Pancreas (tissue), 10 donors: ENCODE measurements at regions not wholly inside any gene's neighbourhood (a gene's known extent, or its start where the extent isn't known, plus 50 kb on each side); places are given as distances from the start of the nearest gene placed in this dataset.
"Not testable (repeated sequence)": the region's sequence is repeated elsewhere in the genome, so short reads cannot be mapped to it uniquely, and the experiment has no call there.

ENCODE experiments used
- ATAC-seq, 4 donors: fragments of 200-7000 bp; cut with Tn5 transposase; one replicate each; pipeline versions ENCODE4 v1.8.0 to v1.9.1; 2020; ENCODE audit warnings: mild to moderate bottlenecking in 4 of 4, moderate library complexity in 4 of 4
- DNase-seq, 6 donors: peaks; one replicate each; pipeline ENCODE4 v3.0.0-alpha.2; 2020
- FAIRE-seq: peaks from 2 replicates; lab custom pipeline; 2012; peaks lifted over from hg19 to GRCh38; lab: Jason Lieb, UNC
- H3K27ac ChIP-seq, 4 donors: fragments of 200-600 bp; sonication (generic); 1 replicate in 3 of 4; 2 replicates in 1 of 4; pipeline versions ENCODE4 v1.5.0 to v1.8.0; 2020
- H3K27me3 ChIP-seq, 4 donors: fragments of 200-600 bp; one replicate each; pipeline ENCODE4 v1.8.0; 2021
- H3K36me3 ChIP-seq, 3 donors: fragments of 200-600 bp; sonication (generic) in 1 of 3; one replicate each; pipeline versions ENCODE4 v1.5.0 to v1.8.0; 2020 to 2021
- H3K4me1 ChIP-seq, 3 donors: fragments of 200-600 bp; one replicate each; pipeline ENCODE4 v1.8.0; 2021
- H3K4me3 ChIP-seq, 4 donors: fragments of 200-600 bp; sonication (generic) in 2 of 4; one replicate each; pipeline versions ENCODE4 v1.5.0 to v1.8.0; 2020 to 2021
- H3K9me3 ChIP-seq, 4 donors: fragments of 200-600 bp; one replicate each; pipeline ENCODE4 v1.8.0; 2021
- CTCF ChIP-seq, 4 donors: fragments of 200-600 bp; sonication (generic) in 3 of 4; IDR thresholded peaks; one replicate each; pipeline versions ENCODE4 v1.5.0 to v1.8.0; 2021; ENCODE audit warnings: antibody characterized with exemption in 4 of 4
- WGBS, 2 donors: extraction: QIAGEN DNeasy Blood & Tissue Kit; methylation state at CpG; one replicate each; pipeline ENCODE4 v1.1.7; 2013; 5-methylcytosine and 5-hydroxymethylcytosine counted together
- intact Hi-C, 3 donors: fragments of 100-400 bp; cut with DNase I; formaldehyde crosslinking; loops; one replicate each; pipeline versions ENCODE4 v1.11.1 to v1.14.2; 2022
- donor health status: healthy with polysubstance abuse.
- donor health status: DM: no; HTN: no; CAD: no; lungs with moderate emphysema.
- donor health status: DM: no; HTN: no; CAD: no.
- donor health status: control.
- donor health status: control.
- donor health status: Bipolar disorder and iron deficiency.
- donor health status: DM: yes; HTN: yes; CAD: no.
- donor health status: DM: no; HTN: no; CAD: no.
- donor health status: DM: no; HTN: no; CAD: no.
- donor health status: DM: yes; HTN: yes; CAD: no.

GRCh38 chr7:39758234-39758970 lies 135.0 kb downstream of the RALA start:
- no peaks in the 10 kb centered on the region for H3K4me1 ChIP-seq
- no peak for FAIRE-seq
- H3K9me3 ChIP-seq, result no peaks in the 10 kb centered on the region
- DNase-seq, result no peak
- TF ChIP-seq CTCF (IDR thresholded peaks at IDR 0.05), result no peak
- no peak overlapping the region for H3K4me3 ChIP-seq
- peak in 3 of 4 donors; percentile 66 to 84 (median 72) for ATAC-seq
- 65 to 66% methylated on average over 10 of the region's 10 CpGs for WGBS, 2 donors
- H3K27ac ChIP-seq, result peak overlapping the region in 2 of 4 donors; percentile 28 to 44
- no peaks in the 10 kb centered on the region for H3K36me3 ChIP-seq
- no peaks in the 10 kb centered on the region for H3K27me3 ChIP-seq
- intact Hi-C loops, result no loop called here

GRCh38 chr7:39761449-39761848 lies 138.1 kb downstream of the RALA start:
- FAIRE-seq (no peak), ATAC-seq (no peak), DNase-seq (no peak)
- TF ChIP-seq CTCF (IDR thresholded peaks at IDR 0.05), result no peak
- Histone ChIP-seq H3K4me1 (no peaks in the 10 kb centered on the region), H3K9me3 (no peaks in the 10 kb centered on the region), H3K27ac (no peak overlapping the region), H3K36me3 (no peaks in the 10 kb centered on the region), H3K27me3 (no peaks in the 10 kb centered on the region), H3K4me3 (no peak overlapping the region)
- intact Hi-C loops, result no loop called here
- 76 to 86% methylated on average over 6 of the region's 6 CpGs for WGBS, 2 donors

GRCh38 chr7:39762466-39762865 lies 139.1 kb downstream of the RALA start:
- intact Hi-C loops, H3K9me3 ChIP-seq, H3K27me3 ChIP-seq, H3K4me1 ChIP-seq, H3K27ac ChIP-seq, ATAC-seq, H3K4me3 ChIP-seq, FAIRE-seq, H3K36me3 ChIP-seq, DNase-seq: not testable (repeated sequence)
- 66 to 77% methylated on average over 5 of the region's 5 CpGs for WGBS, 2 donors

- not testable (repeated sequence) for FAIRE-seq, ATAC-seq
These were observed 139.5 kb downstream of the RALA start for GRCh38 chr7:39762881-39763280.

GRCh38 chr7:39765833-39766232 lies 142.5 kb downstream of the RALA start:
- DNase-seq, intact Hi-C loops, H3K9me3 ChIP-seq, H3K4me3 ChIP-seq, H3K4me1 ChIP-seq, FAIRE-seq, H3K27ac ChIP-seq, ATAC-seq, H3K36me3 ChIP-seq, H3K27me3 ChIP-seq: not testable (repeated sequence)
- 80 to 86% methylated on average over 4 of the region's 4 CpGs for WGBS, 2 donors

More at GRCh38 chr7:39762881-39763280, 139.5 kb downstream of the RALA start:
- intact Hi-C loops, H3K36me3 ChIP-seq, H3K4me3 ChIP-seq, H3K9me3 ChIP-seq, H3K27ac ChIP-seq, H3K27me3 ChIP-seq, DNase-seq, H3K4me1 ChIP-seq: not testable (repeated sequence)
- 70 to 76% methylated on average over 5 of the region's 5 CpGs for WGBS, 2 donors

- not testable (repeated sequence) for H3K36me3 ChIP-seq, H3K27me3 ChIP-seq, DNase-seq
These were observed 145.1 kb downstream of the RALA start for GRCh38 chr7:39768439-39768838.

GRCh38 chr7:39774341-39774851 lies 151.0 kb downstream of the RALA start:
- H3K9me3 ChIP-seq, H3K4me1 ChIP-seq, intact Hi-C loops, H3K27me3 ChIP-seq, H3K36me3 ChIP-seq, ATAC-seq, FAIRE-seq, DNase-seq, H3K4me3 ChIP-seq, H3K27ac ChIP-seq: not testable (repeated sequence)
- WGBS, 2 donors, result 87 to 88% methylated on average over 9 of the region's 9 CpGs

More at GRCh38 chr7:39768439-39768838, 145.1 kb downstream of the RALA start:
- FAIRE-seq, ATAC-seq, H3K9me3 ChIP-seq, intact Hi-C loops, H3K4me1 ChIP-seq, H3K27ac ChIP-seq, H3K4me3 ChIP-seq: not testable (repeated sequence)
- WGBS, 2 donors, result 91 to 95% methylated on average over 4 of the region's 4 CpGs

GRCh38 chr7:39781557-39781956 lies 158.2 kb downstream of the RALA start:
- 94 to 100% methylated on average over 4 of the region's 4 CpGs for WGBS, 2 donors

GRCh38 chr7:39786440-39786839 lies 163.1 kb downstream of the RALA start:
- intact Hi-C loops, H3K27ac ChIP-seq, FAIRE-seq, H3K36me3 ChIP-seq, H3K4me3 ChIP-seq, H3K4me1 ChIP-seq, DNase-seq, H3K27me3 ChIP-seq, ATAC-seq, H3K9me3 ChIP-seq: not testable (repeated sequence)
- WGBS, 2 donors, result 87 to 97% methylated on average over 3 of the region's 3 CpGs

More at GRCh38 chr7:39781557-39781956, 158.2 kb downstream of the RALA start:
- DNase-seq, H3K36me3 ChIP-seq, intact Hi-C loops, H3K9me3 ChIP-seq, H3K4me3 ChIP-seq, FAIRE-seq, H3K4me1 ChIP-seq, H3K27me3 ChIP-seq, H3K27ac ChIP-seq, ATAC-seq: not testable (repeated sequence)

GRCh38 chr7:39791035-39791434 lies 159.0 kb upstream of the CDK13 start:
- intact Hi-C loops, DNase-seq, ATAC-seq, H3K27me3 ChIP-seq, H3K4me3 ChIP-seq, H3K9me3 ChIP-seq, H3K4me1 ChIP-seq, FAIRE-seq, H3K36me3 ChIP-seq, H3K27ac ChIP-seq: not testable (repeated sequence)
- 76 to 78% methylated on average over 4 of the region's 4 CpGs for WGBS, 2 donors
